Stimulated activated naive CD4-positive, alpha-beta T cell (primary cell): ENCODE measurements at regions not wholly inside any gene's neighbourhood (a gene's known extent, or its start where the extent isn't known, plus 50 kb on each side); places are given as distances from the start of the nearest gene placed in this dataset.
A peak's percentile ranks its signal among the peaks of the same experiment; 100 is the strongest.
"Not testable (repeated sequence)": the region's sequence is repeated elsewhere in the genome, so short reads cannot be mapped to it uniquely, and the experiment has no call there.

Experiments used
- DNase-seq, 6 experiments: peaks; one replicate each; lab custom pipeline; 2025; lab: John Stamatoyannopoulos, UW

- DNase-seq = not testable (repeated sequence)
Measured at GRCh38 chr3:75445234-75445633, 218.9 kb upstream of the FRG2C start.

GRCh38 chr3:75446948-75447347 is 217.2 kb upstream of the FRG2C start:
- not testable (repeated sequence) for DNase-seq

- DNase-seq = not testable (repeated sequence)
Measured at GRCh38 chr3:75453328-75453727, 210.8 kb upstream of the FRG2C start.

- DNase-seq = not testable (repeated sequence)
Measured at GRCh38 chr3:75453839-75454238, 210.3 kb upstream of the FRG2C start.

GRCh38 chr3:75474530-75474929 is 189.6 kb upstream of the FRG2C start:
- DNase-seq = not testable (repeated sequence)

GRCh38 chr3:75496600-75496999 is 167.5 kb upstream of the FRG2C start:
- not testable (repeated sequence) for DNase-seq

GRCh38 chr3:75500357-75500756 is 163.8 kb upstream of the FRG2C start:
- DNase-seq = not testable (repeated sequence)

GRCh38 chr3:75502171-75502570 is 162.0 kb upstream of the FRG2C start:
- DNase-seq = not testable (repeated sequence)

GRCh38 chr3:75502769-75503756 is 161.1 kb upstream of the FRG2C start:
- DNase-seq = not testable (repeated sequence)

- no peak for DNase-seq
Measured at GRCh38 chr3:75506603-75507002, 157.5 kb upstream of the FRG2C start.

GRCh38 chr3:75507956-75508355 is 156.2 kb upstream of the FRG2C start:
- DNase-seq = not testable (repeated sequence)

GRCh38 chr3:75527657-75528056 is 136.5 kb upstream of the FRG2C start:
- not testable (repeated sequence) for DNase-seq

- DNase-seq = not testable (repeated sequence)
Measured at GRCh38 chr3:75552095-75552494, 112.0 kb upstream of the FRG2C start.

- not testable (repeated sequence) for DNase-seq
Measured at GRCh38 chr3:75564427-75564826, 99.7 kb upstream of the FRG2C start.

GRCh38 chr3:75572303-75572702 is 91.8 kb upstream of the FRG2C start:
- DNase-seq = not testable (repeated sequence)

GRCh38 chr3:75579091-75579490 is 85.0 kb upstream of the FRG2C start:
- not testable (repeated sequence) for DNase-seq

GRCh38 chr3:75579536-75579935 is 84.6 kb upstream of the FRG2C start:
- not testable (repeated sequence) for DNase-seq

- DNase-seq = peak in 3 of 6 experiments; percentile 12 to 53 (median 47)
Measured at GRCh38 chr3:75579981-75580782, 83.9 kb upstream of the FRG2C start.

GRCh38 chr3:75582536-75582935 is 81.6 kb upstream of the FRG2C start:
- DNase-seq = not testable (repeated sequence)

- DNase-seq = not testable (repeated sequence)
Measured at GRCh38 chr3:75583116-75583515, 81.0 kb upstream of the FRG2C start.

GRCh38 chr3:75587695-75588094 is 76.4 kb upstream of the FRG2C start:
- not testable (repeated sequence) for DNase-seq

- DNase-seq = not testable (repeated sequence)
Measured at GRCh38 chr3:75590382-75590781, 73.7 kb upstream of the FRG2C start.
